ENCODE measurements at regions not wholly inside any gene's neighbourhood (a gene's known extent, or its start where the extent isn't known, plus 50 kb on each side); places are given as distances from the start of the nearest gene placed in this dataset.

DNA sequence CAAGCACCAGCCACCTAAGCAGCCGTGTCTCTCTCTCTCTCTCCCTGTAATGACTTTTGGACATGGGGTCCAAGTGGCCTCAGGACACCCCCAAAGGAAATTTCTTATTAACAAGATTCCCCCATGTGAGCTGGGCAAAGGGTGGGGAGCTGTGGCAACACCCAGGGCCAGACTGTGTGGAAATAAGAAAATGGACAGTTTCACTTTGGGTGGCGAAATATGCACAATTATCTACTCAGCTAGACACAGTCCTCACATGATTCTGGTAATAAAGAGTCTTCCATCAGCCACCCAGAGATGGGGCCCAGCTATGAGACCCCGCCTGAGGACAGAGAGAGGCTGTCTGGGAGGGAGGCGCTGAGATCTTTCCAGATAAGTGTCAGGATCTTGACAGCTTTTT is 96.8 kb upstream of the TPM1 start:
- DNase-seq: no peak

GRCh38 chr15:62946940-62947339 is 95.6 kb upstream of the TPM1 start:
- no peak for DNase-seq

DNA sequence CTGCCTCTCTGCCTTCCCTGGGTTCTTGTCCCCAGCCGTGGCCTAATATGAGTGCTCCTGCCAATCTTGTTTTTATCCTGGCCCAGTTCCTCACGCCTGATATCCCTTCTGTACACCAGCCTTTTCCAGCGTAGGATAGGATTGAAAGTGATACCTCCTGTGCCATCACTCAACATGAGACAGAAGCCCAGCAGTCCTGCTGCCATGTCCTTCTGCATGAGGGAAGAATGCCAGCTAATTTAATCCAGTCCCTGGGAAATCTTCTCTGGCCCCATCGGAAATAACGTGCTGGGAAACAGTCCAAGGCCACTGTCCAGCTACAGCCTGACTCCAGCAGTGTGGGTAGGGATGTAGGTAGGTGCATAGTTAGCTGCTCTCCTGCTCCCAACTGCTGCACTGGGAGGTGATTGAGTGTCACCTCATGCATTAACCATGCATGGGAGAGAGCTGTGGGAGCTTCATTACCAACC is 92.0 kb upstream of the TPM1 start:
- DNase-seq: no peak

DNA sequence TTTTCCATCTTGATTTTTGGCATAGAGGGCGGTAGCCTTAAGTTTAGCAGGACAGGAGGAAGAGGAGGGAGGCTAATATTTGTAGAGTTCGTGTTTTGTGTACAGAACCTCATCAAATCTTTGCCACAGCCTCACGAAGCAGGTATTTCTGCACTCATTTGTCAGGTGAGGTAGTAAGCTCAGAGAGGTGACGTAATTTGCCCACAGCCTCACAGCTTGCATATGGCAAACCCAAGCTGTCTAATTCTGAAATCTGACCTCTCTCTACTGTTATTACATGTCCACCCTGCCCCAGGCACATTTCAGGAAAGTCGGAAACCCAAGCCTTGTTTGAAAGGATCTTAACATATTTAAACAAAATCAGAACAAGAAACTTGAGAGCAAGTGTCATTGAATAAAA is 91.1 kb upstream of the TPM1 start:
- DNase-seq: no peak

GRCh38 chr15:62953021-62953420 is 89.5 kb upstream of the TPM1 start:
- DNase-seq: no peak

- DNase-seq: no peak
Measured at GRCh38 chr15:62953496-62954045, 89.0 kb upstream of the TPM1 start.

DNA sequence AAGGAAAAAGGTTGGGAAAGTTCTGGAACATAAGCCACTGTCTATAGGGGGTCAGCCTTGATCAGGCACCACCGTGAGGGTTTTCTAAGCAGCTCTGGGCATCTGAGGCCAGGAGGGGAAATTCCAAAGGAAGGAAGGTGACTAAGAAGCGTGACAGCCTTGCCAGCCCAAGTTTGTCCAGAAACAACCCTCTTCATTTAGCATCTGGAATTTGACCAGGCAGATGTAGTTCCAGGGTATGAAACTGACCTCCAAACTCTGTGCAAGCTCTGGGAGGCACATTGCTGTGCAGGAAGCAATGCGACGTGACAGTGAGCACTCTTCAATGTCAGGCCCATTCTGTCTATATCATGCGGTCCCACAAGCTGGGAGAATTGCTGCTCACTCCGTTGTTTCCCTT is 85.4 kb upstream of the TPM1 start:
- DNase-seq: no peak

GRCh38 chr15:62958528-62959363 is 83.8 kb upstream of the TPM1 start:
- DNase-seq: peak; percentile 66

DNA sequence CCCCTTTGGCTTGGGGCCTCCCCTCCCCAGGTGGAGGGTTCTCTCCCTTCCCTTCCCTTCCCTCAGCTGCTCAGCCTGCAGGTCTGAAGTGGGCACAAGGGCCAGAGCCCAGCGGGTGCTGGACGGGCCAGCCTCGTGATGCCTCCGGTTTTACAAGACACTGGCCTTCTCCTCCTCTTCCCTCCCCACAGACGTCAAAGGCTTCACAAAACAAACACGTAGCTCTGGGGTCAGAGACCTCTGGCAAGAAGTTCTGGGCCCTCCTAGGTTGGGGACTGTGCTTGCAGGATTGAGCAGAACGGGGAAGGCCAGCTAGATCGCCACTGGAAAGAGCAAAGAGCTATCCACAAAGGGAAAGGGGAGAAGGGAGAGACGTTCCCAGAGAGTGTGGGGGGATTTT is 81.4 kb upstream of the TPM1 start:
- DNase-seq: no peak

- no peak for DNase-seq
Measured at GRCh38 chr15:62962101-62962995, 80.2 kb upstream of the TPM1 start.

- no peak for DNase-seq
Measured at GRCh38 chr15:62964251-62964650, 78.3 kb upstream of the TPM1 start.

GRCh38 chr15:62966294-62967078 is 76.1 kb upstream of the TPM1 start:
- DNase-seq: no peak

GRCh38 chr15:62968699-62969098 is 73.8 kb upstream of the TPM1 start:
- DNase-seq: no peak

DNA sequence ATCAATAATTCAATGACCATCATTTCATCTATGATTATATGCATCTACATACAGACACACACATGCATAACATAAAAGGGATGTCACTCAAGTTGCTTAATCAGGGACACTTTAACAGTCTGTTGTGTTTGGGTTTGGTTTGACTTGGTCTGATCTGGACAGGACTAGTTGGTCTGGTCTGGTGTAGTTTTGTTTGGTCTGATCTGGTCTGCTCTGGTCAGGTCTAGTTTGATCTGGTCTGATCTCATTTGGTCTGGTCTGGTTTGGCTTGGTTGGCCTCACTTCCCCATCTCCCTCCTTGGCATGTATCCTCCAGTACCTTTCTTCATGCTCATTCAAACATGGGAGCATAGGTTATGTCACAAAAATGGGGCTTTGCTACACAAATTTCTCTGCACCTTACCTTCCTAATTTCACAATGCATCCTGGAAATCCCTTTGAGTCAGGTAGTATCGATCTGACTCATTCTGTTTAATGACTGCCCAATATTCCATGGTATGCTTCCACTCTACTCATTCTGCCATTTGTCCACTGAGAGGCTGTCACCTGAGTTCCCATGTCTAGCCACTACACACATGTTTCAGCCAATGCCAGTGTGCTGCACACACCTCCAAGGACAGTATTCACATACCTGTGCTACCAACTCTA is 73.0 kb upstream of the TPM1 start:
- DNase-seq: no peak

GRCh38 chr15:62972814-62973213 is 69.7 kb upstream of the TPM1 start:
- DNase-seq: no peak

GRCh38 chr15:62975515-62975914 is 67.0 kb upstream of the TPM1 start:
- no peak for DNase-seq

DNA sequence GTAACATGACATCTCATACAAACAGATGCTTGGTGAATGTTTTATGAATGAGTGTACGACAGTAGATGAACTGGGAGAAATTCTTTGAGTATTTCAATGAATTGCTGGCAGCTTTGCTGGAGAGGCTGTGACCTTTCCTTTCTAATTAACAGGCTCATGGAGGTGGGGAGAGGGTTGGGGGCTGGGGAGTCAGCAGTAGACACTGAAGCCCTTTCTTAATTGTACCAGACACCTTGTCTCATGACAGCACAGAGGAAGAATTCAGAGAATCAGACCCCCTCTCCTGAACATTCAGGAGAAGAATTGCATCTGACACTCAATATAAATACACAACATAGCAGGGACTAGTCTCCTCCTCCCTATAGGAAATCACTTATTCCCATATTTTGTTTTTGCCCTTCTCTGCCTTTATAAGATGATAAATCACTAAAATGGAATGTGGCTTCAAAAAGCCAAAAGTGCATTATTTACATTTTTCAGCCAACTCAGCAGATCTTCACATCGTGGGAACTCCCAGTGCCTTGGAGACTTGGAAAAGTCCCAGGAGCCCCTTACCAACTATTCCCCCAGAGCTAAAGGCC is 66.2 kb upstream of the TPM1 start:
- no peak for DNase-seq

- DNase-seq: no peak
Measured at GRCh38 chr15:62977952-62978811, 64.4 kb upstream of the TPM1 start.

DNA sequence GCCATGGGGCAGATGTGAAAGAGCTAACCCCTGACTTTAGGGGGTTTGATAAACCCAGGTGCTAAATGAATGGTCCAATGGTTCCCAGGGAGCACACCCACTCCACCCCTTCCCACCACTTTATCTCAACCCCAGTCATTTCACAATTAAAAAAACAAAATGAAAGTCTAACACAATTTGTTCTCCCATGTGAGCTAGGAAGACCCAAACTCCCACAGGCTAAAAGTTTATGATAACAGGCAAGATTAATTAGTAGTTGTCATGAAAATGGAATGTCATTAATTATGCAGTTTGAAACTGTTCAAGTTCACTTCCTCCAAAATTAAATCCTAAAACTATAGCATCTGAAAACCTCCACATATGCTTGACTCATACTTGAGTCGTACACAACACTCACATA is 63.3 kb upstream of the TPM1 start:
- DNase-seq: no peak

- DNase-seq: no peak
Measured at GRCh38 chr15:62981071-62981470, 61.5 kb upstream of the TPM1 start.
